Neural cell (in vitro differentiated cells): ENCODE measurements at regions not wholly inside any gene's neighbourhood (a gene's known extent, or its start where the extent isn't known, plus 50 kb on each side); places are given as distances from the start of the nearest gene placed in this dataset.
"Not testable (repeated sequence)": the region's sequence is repeated elsewhere in the genome, so short reads cannot be mapped to it uniquely, and the experiment has no call there.

ENCODE experiments used
- H2AFZ ChIP-seq: fragments of 200-600, 300-800 bp; sonication (generic), shearing (Covaris generic); 2 replicates; pipeline ENCODE4 v1.6.0; 2014; ENCODE audit warnings: low read depth, mild to moderate bottlenecking, antibody characterized with exemption, low read length, moderate library complexity
- H3F3A ChIP-seq: fragments of 200-600 bp; shearing (Covaris generic); 2 replicates; pipeline ENCODE4 v1.6.1; 2016; ENCODE audit warnings: mild to moderate bottlenecking, moderate library complexity, mixed read lengths, antibody characterized with exemption, low read length; ENCODE audit not compliant: insufficient read depth, poor library complexity, severe bottlenecking
- H3K27ac ChIP-seq: fragments of 200-600, 300-800 bp; sonication (generic), shearing (Covaris generic); 2 replicates; pipeline ENCODE4 v1.5.1; 2014; ENCODE audit warnings: mild to moderate bottlenecking, low read length, moderate library complexity
- H3K27me3 ChIP-seq: fragments of 300-800, 200-600 bp; sonication (generic), shearing (Covaris generic); 2 replicates; pipeline ENCODE4 v1.6.0; 2014; ENCODE audit warnings: mild to moderate bottlenecking, low read depth, low read length, moderate library complexity; ENCODE audit not compliant: insufficient read depth
- H3K36me3 ChIP-seq: fragments of 300-800, 200-600 bp; sonication (generic), shearing (Covaris generic); 2 replicates; pipeline ENCODE4 v1.5.1; 2014; ENCODE audit warnings: mild to moderate bottlenecking, antibody characterized with exemption, low read length, moderate library complexity; ENCODE audit not compliant: insufficient read depth
- H3K4me2 ChIP-seq: fragments of 300-800, 200-600 bp; sonication (generic), shearing (Covaris generic); 2 replicates; pipeline ENCODE4 v1.6.0; 2014; ENCODE audit warnings: mild to moderate bottlenecking, low read length
- H3K4me3 ChIP-seq: fragments of 300-800, 200-600 bp; sonication (generic), shearing (Covaris generic); 2 replicates; pipeline ENCODE4 v1.5.1; 2014; ENCODE audit warnings: mild to moderate bottlenecking, low read length, moderate library complexity
- H3K79me2 ChIP-seq: fragments of 200-600 bp; shearing (Covaris generic); replicated peaks from 2 replicates; pipeline ENCODE4 v1.6.0; 2014; ENCODE audit warnings: mild to moderate bottlenecking, low read length, moderate library complexity; ENCODE audit not compliant: insufficient read depth
- H3K9ac ChIP-seq: fragments of 300-800, 200-600 bp; sonication (generic), shearing (Covaris generic); 2 replicates; pipeline ENCODE4 v1.6.1; 2016; ENCODE audit warnings: mild to moderate bottlenecking, low read length, mixed read lengths
- H3K9me2 ChIP-seq: fragments of 200-600 bp; shearing (Covaris generic); 2 replicates; pipeline ENCODE4 v1.6.1; 2016; ENCODE audit warnings: mild to moderate bottlenecking, low read length, mixed read lengths; ENCODE audit not compliant: insufficient read depth
- H3K9me3 ChIP-seq: fragments of 200-600, 300-800 bp; sonication (generic), shearing (Covaris generic); 2 replicates; pipeline ENCODE4 v1.6.1; 2016; ENCODE audit warnings: mild to moderate bottlenecking, mixed run types, low read length, moderate library complexity, mixed read lengths
- H4K20me1 ChIP-seq: fragments of 200-600 bp; shearing (Covaris generic); 2 replicates; pipeline ENCODE4 v1.6.1; 2016; ENCODE audit warnings: mild to moderate bottlenecking, mixed run types; ENCODE audit not compliant: insufficient read depth
- EP300 ChIP-seq: fragments of 450-650 bp; conservative IDR thresholded peaks from 2 replicates; pipeline ENCODE4 v1.6.1; 2014; ENCODE audit warnings: antibody characterized with exemption, mild to moderate bottlenecking, moderate library complexity; ENCODE audit not compliant: poor library complexity, severe bottlenecking
- EZH2 ChIP-seq: fragments of 200-600, 300-800 bp; shearing (Covaris generic), sonication (generic); IDR thresholded peaks from 2 replicates; pipeline ENCODE4 v1.6.1; 2014; ENCODE audit warnings: antibody characterized with exemption, low read length, borderline replicate concordance, mild to moderate bottlenecking; ENCODE audit not compliant: insufficient read depth, poor library complexity, severe bottlenecking
- MXI1 ChIP-seq: fragments of 450-650 bp; conservative IDR thresholded peaks from 2 replicates; pipeline ENCODE4 v1.6.1; 2014; ENCODE audit warnings: antibody characterized with exemption, mild to moderate bottlenecking; ENCODE audit not compliant: poor library complexity, severe bottlenecking
- POLR2AphosphoS5 ChIP-seq: IDR thresholded peaks from 2 replicates; pipeline ENCODE4 v1.6.1; 2012
- RAD21 ChIP-seq: fragments of 450-650 bp; conservative IDR thresholded peaks from 2 replicates; pipeline ENCODE4 v1.6.1; 2014; ENCODE audit warnings: antibody characterized with exemption, mild to moderate bottlenecking, moderate library complexity
- SMC3 ChIP-seq: fragments of 450-650 bp; conservative IDR thresholded peaks from 2 replicates; pipeline ENCODE4 v1.6.1; 2014; ENCODE audit warnings: antibody characterized with exemption, mild to moderate bottlenecking, moderate library complexity; ENCODE audit not compliant: poor library complexity
- TAF1 ChIP-seq: IDR thresholded peaks from 2 replicates; pipeline ENCODE4 v1.6.1; 2012; ENCODE audit warnings: low read depth
- TF ChIP-seq, protein P1 (sequence below): IDR thresholded peaks from 2 replicates; pipeline ENCODE4 v1.6.1; 2012; ENCODE audit warnings: borderline replicate concordance
- TF ChIP-seq, protein P2 (sequence below): fragments of 450-650 bp; IDR thresholded peaks from 2 replicates; pipeline ENCODE4 v1.5.1; 2014; ENCODE audit warnings: antibody characterized with exemption, mild to moderate bottlenecking, moderate library complexity; ENCODE audit not compliant: poor library complexity, severe bottlenecking

DNA sequence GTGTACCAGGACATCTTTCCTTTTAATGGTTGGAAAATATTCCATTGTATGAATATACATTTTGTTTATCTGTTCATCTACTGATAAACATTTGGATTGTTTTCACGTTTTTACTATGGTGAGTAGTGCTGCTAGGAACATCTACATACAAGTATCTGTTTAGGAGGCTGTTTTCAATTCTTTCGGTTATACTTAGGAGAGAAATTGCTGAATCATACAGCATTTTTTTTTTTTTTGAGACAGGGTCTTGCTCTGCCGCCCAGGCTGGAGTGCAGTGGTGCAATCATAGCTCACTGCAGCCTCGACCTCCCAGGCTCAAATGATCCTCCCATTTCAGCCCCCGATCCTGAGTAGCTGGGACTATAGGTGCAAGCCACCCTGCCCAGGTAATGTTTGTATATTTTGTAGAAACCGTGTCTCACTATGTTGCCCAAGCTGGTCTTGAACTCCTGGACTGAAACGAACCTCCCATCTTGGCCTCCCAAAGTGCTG lies 122.9 kb downstream of the CRLF3 start:
- no peaks in the 10 kb centered on the region for H3K79me2 ChIP-seq
- no peak overlapping the region for H3K27ac ChIP-seq
- H3F3A ChIP-seq, result no peaks in the 10 kb centered on the region
- H3K4me3 ChIP-seq, result no peak overlapping the region
- H3K9me2 ChIP-seq, result no peaks in the 10 kb centered on the region
- H3K27me3 ChIP-seq, result no peaks in the 10 kb centered on the region
- H4K20me1 ChIP-seq, result no peaks in the 10 kb centered on the region
- H2AFZ ChIP-seq, result no peak overlapping the region
- H3K4me2 ChIP-seq, result no peak overlapping the region
- no peak for TF ChIP-seq POLR2AphosphoS5
- no peak for TF ChIP-seq EP300
- TF ChIP-seq EZH2, result no peak
- TF ChIP-seq RAD21, result no peak
- no peak for TF ChIP-seq SMC3
- TF ChIP-seq MXI1, result no peak
- TF ChIP-seq, protein P1, sequence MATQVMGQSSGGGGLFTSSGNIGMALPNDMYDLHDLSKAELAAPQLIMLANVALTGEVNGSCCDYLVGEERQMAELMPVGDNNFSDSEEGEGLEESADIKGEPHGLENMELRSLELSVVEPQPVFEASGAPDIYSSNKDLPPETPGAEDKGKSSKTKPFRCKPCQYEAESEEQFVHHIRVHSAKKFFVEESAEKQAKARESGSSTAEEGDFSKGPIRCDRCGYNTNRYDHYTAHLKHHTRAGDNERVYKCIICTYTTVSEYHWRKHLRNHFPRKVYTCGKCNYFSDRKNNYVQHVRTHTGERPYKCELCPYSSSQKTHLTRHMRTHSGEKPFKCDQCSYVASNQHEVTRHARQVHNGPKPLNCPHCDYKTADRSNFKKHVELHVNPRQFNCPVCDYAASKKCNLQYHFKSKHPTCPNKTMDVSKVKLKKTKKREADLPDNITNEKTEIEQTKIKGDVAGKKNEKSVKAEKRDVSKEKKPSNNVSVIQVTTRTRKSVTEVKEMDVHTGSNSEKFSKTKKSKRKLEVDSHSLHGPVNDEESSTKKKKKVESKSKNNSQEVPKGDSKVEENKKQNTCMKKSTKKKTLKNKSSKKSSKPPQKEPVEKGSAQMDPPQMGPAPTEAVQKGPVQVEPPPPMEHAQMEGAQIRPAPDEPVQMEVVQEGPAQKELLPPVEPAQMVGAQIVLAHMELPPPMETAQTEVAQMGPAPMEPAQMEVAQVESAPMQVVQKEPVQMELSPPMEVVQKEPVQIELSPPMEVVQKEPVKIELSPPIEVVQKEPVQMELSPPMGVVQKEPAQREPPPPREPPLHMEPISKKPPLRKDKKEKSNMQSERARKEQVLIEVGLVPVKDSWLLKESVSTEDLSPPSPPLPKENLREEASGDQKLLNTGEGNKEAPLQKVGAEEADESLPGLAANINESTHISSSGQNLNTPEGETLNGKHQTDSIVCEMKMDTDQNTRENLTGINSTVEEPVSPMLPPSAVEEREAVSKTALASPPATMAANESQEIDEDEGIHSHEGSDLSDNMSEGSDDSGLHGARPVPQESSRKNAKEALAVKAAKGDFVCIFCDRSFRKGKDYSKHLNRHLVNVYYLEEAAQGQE, result no peak
- TF ChIP-seq, protein P2, sequence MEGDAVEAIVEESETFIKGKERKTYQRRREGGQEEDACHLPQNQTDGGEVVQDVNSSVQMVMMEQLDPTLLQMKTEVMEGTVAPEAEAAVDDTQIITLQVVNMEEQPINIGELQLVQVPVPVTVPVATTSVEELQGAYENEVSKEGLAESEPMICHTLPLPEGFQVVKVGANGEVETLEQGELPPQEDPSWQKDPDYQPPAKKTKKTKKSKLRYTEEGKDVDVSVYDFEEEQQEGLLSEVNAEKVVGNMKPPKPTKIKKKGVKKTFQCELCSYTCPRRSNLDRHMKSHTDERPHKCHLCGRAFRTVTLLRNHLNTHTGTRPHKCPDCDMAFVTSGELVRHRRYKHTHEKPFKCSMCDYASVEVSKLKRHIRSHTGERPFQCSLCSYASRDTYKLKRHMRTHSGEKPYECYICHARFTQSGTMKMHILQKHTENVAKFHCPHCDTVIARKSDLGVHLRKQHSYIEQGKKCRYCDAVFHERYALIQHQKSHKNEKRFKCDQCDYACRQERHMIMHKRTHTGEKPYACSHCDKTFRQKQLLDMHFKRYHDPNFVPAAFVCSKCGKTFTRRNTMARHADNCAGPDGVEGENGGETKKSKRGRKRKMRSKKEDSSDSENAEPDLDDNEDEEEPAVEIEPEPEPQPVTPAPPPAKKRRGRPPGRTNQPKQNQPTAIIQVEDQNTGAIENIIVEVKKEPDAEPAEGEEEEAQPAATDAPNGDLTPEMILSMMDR, result no peak
- TF ChIP-seq TAF1, result no peak
- H3K9me3 ChIP-seq, result no peaks in the 10 kb centered on the region
- H3K9ac ChIP-seq, result no peak overlapping the region
- no peaks in the 10 kb centered on the region for H3K36me3 ChIP-seq

DNA sequence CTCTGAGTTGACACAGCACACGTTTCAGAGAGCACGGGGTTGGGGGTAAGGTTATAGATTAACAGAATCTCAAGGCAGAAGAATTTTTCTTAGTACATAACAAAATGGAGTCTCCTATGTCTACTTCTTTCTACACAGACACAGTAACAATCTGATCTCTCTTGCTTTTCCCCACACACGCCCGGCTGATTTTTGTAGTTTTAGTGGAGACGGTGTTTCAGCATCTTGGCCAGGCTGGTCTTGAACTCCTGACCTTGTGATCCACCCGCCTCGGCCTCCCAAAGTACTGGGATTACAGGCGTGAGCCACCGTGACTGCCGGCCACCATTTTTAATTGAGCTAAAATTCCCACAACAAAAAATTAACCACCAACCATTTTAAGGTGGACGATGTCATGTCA lies 123.7 kb downstream of the CRLF3 start:
- H3K36me3 ChIP-seq, H4K20me1 ChIP-seq, H3K9ac ChIP-seq, H3K27me3 ChIP-seq, H2AFZ ChIP-seq, H3K27ac ChIP-seq, H3K79me2 ChIP-seq, H3K4me3 ChIP-seq, H3F3A ChIP-seq, H3K9me3 ChIP-seq, H3K4me2 ChIP-seq, H3K9me2 ChIP-seq: not testable (repeated sequence)
